NCI-H2029 (cell line): ENCODE measurements at regions not wholly inside any gene's neighbourhood (a gene's known extent, or its start where the extent isn't known, plus 50 kb on each side); places are given as distances from the start of the nearest gene placed in this dataset.
"Not testable (repeated sequence)": the region's sequence is repeated elsewhere in the genome, so short reads cannot be mapped to it uniquely, and the experiment has no call there.

Experiments
- DNase-seq: peaks from one replicate; lab custom pipeline; 2025; lab: John Stamatoyannopoulos, UW

GRCh38 chr6:114638341-114638740, 295.5 kb upstream of the HS3ST5 start:
- DNase-seq, result no peak

GRCh38 chr6:114634016-114634415, 291.2 kb upstream of the HS3ST5 start:
- no peak for DNase-seq

GRCh38 chr6:114626226-114626625, 283.4 kb upstream of the HS3ST5 start:
- not testable (repeated sequence) for DNase-seq

GRCh38 chr6:114619621-114620200, 276.9 kb upstream of the HS3ST5 start:
- DNase-seq, result no peak

- DNase-seq, result no peak
These were observed 268.9 kb upstream of the HS3ST5 start for GRCh38 chr6:114611696-114612095.

- no peak for DNase-seq
These were observed 265.3 kb upstream of the HS3ST5 start for GRCh38 chr6:114608091-114608490.

GRCh38 chr6:114605656-114606055, 262.8 kb upstream of the HS3ST5 start:
- no peak for DNase-seq

GRCh38 chr6:114600381-114600780, 257.6 kb upstream of the HS3ST5 start:
- no peak for DNase-seq

- no peak for DNase-seq
These were observed 252.8 kb upstream of the HS3ST5 start for GRCh38 chr6:114595591-114595990.

- DNase-seq, result no peak
These were observed 252.4 kb upstream of the HS3ST5 start for GRCh38 chr6:114595186-114595585.

- DNase-seq, result no peak
These were observed 249.7 kb upstream of the HS3ST5 start for GRCh38 chr6:114592506-114592905.

GRCh38 chr6:114588726-114589125, 245.9 kb upstream of the HS3ST5 start:
- DNase-seq, result no peak

- no peak for DNase-seq
These were observed 243.5 kb upstream of the HS3ST5 start for GRCh38 chr6:114586298-114586697.

- DNase-seq, result no peak
These were observed 238.5 kb upstream of the HS3ST5 start for GRCh38 chr6:114581293-114581692.

- no peak for DNase-seq
These were observed 238.1 kb upstream of the HS3ST5 start for GRCh38 chr6:114580882-114581281.

- no peak for DNase-seq
These were observed 236.7 kb upstream of the HS3ST5 start for GRCh38 chr6:114579486-114579885.

GRCh38 chr6:114577109-114577508, 234.3 kb upstream of the HS3ST5 start:
- no peak for DNase-seq

GRCh38 chr6:114576330-114576729, 233.5 kb upstream of the HS3ST5 start:
- DNase-seq, result no peak

GRCh38 chr6:114569669-114570068, 226.8 kb upstream of the HS3ST5 start:
- no peak for DNase-seq

- DNase-seq, result no peak
These were observed 221.6 kb upstream of the HS3ST5 start for GRCh38 chr6:114564302-114564933.

GRCh38 chr6:114559419-114559818, 216.6 kb upstream of the HS3ST5 start:
- no peak for DNase-seq

GRCh38 chr6:114558153-114558552, 215.3 kb upstream of the HS3ST5 start:
- no peak for DNase-seq

GRCh38 chr6:114556846-114557488, 214.1 kb upstream of the HS3ST5 start:
- DNase-seq, result no peak

GRCh38 chr6:114550316-114550715, 207.5 kb upstream of the HS3ST5 start:
- no peak for DNase-seq
